HAP-1 (cell line): ENCODE measurements at regions not wholly inside any gene's neighbourhood (a gene's known extent, or its start where the extent isn't known, plus 50 kb on each side); places are given as distances from the start of the nearest gene placed in this dataset.

ENCODE experiments used
- DNase-seq, 2 experiments: peaks; one replicate each; pipeline ENCODE4 v3.0.0-alpha.2; 2016 to 2020; ENCODE audit warnings: low spot score in 2 of 2
- H3K27me3 ChIP-seq: fragments of 250-450 bp; sonication (Bioruptor Pico); 2 replicates; pipeline ENCODE4 v1.5.1; 2020; ENCODE audit warnings: low read depth, mild to moderate bottlenecking, moderate library complexity
- H3K36me3 ChIP-seq: fragments of 250-450 bp; sonication (Bioruptor Pico); replicated peaks from 2 replicates; pipeline ENCODE4 v1.5.1; 2020; ENCODE audit warnings: mild to moderate bottlenecking
- H3K4me1 ChIP-seq: fragments of 250-450 bp; sonication (Bioruptor Pico); 2 replicates; pipeline ENCODE4 v1.5.1; 2020; ENCODE audit warnings: mild to moderate bottlenecking
- H3K4me3 ChIP-seq: fragments of 250-450 bp; sonication (Bioruptor Pico); 2 replicates; pipeline ENCODE4 v1.5.1; 2020; ENCODE audit warnings: mild to moderate bottlenecking, moderate library complexity
- H3K9me3 ChIP-seq: fragments of 250-450 bp; sonication (Bioruptor Pico); 2 replicates; pipeline ENCODE4 v1.5.1; 2020; ENCODE audit warnings: mild to moderate bottlenecking, moderate library complexity
- in situ Hi-C: fragments of 300-500 bp; cut with MboI; formaldehyde crosslinking; loops from 3 replicates; pipeline ENCODE4 v1.14.3; 2020; ENCODE audit warnings: low sequenced_read_pairs, inconsistent platforms, mixed read lengths

GRCh38 chr9:79387101-79387835 lies 184.5 kb upstream of the TLE4 start:
- H3K4me1 ChIP-seq: no peaks in the 10 kb centered on the region
- no peaks in the 10 kb centered on the region for H3K36me3 ChIP-seq
- H3K4me3 ChIP-seq: no peak overlapping the region
- H3K27me3 ChIP-seq: no peaks in the 10 kb centered on the region; the same call in 1 of the 2 replicates
- DNase-seq: no peak
- in situ Hi-C loops: no loop called here
- H3K9me3 ChIP-seq: no peaks in the 10 kb centered on the region

DNA sequence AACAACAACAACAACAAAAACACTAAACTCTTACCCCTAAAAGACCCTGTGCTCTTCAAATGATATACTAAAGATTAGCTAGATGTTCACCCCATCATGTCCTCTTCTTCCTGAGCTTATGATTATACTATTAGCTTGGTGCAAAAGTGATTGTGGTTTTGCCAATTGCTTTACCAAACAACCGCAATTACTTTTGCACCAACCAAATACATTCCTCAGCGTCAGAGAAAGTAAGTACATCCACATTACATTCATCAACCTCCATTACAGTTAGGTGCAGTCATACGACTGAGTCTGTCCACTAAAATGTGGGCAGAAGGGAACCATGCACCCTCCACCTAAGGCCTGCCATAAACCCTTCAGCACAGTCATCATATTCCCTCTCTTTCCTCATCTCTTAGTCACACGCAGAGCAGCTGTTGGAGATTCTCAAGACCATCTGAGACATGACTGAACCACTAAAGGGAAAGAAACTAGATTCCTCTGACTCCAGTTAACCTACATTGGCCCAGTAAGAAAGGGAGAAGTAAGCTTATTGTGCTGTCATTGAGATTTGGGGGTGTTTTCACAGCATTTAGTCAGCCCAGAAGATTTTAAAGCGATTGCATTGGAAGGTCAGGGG lies 181.6 kb upstream of the TLE4 start:
- DNase-seq: no peak
- H3K4me3 ChIP-seq: no peak overlapping the region
- H3K9me3 ChIP-seq: no peaks in the 10 kb centered on the region
- H3K27me3 ChIP-seq: no peaks in the 10 kb centered on the region; the same call in 1 of the 2 replicates
- in situ Hi-C loops: no loop called here
- no peaks in the 10 kb centered on the region for H3K36me3 ChIP-seq
- no peaks in the 10 kb centered on the region for H3K4me1 ChIP-seq

GRCh38 chr9:79390781-79391770 lies 180.7 kb upstream of the TLE4 start:
- DNase-seq: no peak
- H3K4me3 ChIP-seq: no peak overlapping the region
- no peaks in the 10 kb centered on the region for H3K9me3 ChIP-seq
- H3K27me3 ChIP-seq: no peaks in the 10 kb centered on the region; the same call in 1 of the 2 replicates
- no peaks in the 10 kb centered on the region for H3K4me1 ChIP-seq
- in situ Hi-C loops: no loop called here
- no peaks in the 10 kb centered on the region for H3K36me3 ChIP-seq

DNA sequence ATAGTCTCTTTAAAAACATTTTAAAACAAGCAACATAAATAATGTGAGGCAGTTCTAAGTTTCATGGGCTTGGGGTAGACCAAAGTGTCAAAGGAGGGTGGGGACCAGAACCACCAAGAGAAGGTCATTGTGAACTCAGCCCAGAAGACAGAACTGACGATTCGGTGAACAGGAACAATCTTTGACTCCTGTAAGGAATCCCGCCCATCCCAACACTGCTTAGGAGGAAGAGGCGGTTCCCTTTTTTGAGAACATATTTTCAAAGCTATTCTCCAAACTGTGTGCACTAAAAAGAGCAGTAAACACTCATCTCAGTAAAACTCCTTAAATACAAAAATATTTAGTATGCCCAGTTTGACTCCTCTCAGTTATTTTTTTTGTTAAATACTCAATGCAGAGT lies 176.5 kb upstream of the TLE4 start:
- no peaks in the 10 kb centered on the region for H3K4me1 ChIP-seq
- DNase-seq: no peak
- no peaks in the 10 kb centered on the region for H3K36me3 ChIP-seq
- no peaks in the 10 kb centered on the region; the same call in 1 of the 2 replicates for H3K27me3 ChIP-seq
- H3K9me3 ChIP-seq: no peaks in the 10 kb centered on the region
- no peak overlapping the region for H3K4me3 ChIP-seq
- in situ Hi-C loops: no loop called here

DNA sequence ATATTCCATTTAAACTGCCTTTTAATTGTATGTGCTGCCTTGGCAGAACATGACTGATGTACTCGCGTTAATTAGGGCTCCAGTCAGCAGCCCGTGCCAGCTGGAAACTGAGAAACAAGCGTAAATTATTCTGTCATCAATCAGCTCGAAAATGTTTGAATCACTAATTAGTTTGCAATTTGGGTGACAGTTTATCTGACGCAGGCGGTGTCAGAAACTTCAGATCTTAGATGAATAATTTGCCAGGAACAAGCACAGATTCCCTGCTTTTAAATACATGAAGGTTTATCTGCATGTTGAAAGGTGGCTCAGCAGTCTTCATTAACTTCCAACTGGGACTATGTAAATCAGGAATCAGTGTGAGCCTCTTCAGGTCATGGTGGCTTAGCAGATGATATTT lies 176.0 kb upstream of the TLE4 start:
- in situ Hi-C loops: no loop called here
- H3K27me3 ChIP-seq: no peaks in the 10 kb centered on the region; the same call in 1 of the 2 replicates
- no peaks in the 10 kb centered on the region for H3K9me3 ChIP-seq
- no peak overlapping the region for H3K4me3 ChIP-seq
- no peak for DNase-seq
- no peaks in the 10 kb centered on the region for H3K36me3 ChIP-seq
- no peaks in the 10 kb centered on the region for H3K4me1 ChIP-seq

DNA sequence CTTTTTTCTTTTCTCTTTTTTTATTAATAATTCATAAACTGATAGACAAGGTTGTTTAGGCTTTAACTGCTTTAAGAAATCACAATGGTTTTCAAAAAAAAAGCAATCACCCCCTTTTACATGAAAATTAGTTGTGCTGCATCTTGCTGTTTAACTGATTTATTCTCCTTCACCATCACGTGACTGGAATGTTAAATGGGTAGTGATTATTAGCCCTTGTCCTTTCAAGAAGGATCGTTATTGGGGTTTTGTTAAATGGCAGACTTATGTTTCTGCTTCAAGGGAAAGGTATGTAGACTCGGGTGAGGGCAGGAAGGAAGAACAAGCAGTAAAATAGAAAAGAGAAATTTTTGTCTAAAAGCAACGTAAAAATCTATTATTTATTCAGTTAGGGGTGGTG lies 175.6 kb upstream of the TLE4 start:
- in situ Hi-C loops: no loop called here

GRCh38 chr9:79403495-79403894 lies 168.3 kb upstream of the TLE4 start:
- no peaks in the 10 kb centered on the region for H3K36me3 ChIP-seq
- H3K4me3 ChIP-seq: no peak overlapping the region
- DNase-seq: no peak
- in situ Hi-C loops: no loop called here
- H3K27me3 ChIP-seq: no peaks in the 10 kb centered on the region; the same call in 1 of the 2 replicates
- H3K4me1 ChIP-seq: no peaks in the 10 kb centered on the region
- H3K9me3 ChIP-seq: no peaks in the 10 kb centered on the region

More for the DNA sequence above, 175.6 kb upstream of the TLE4 start:
- Histone ChIP-seq H3K9me3 (no peaks in the 10 kb centered on the region), H3K4me3 (no peak overlapping the region), H3K36me3 (no peaks in the 10 kb centered on the region), H3K27me3 (no peaks in the 10 kb centered on the region; the same call in 1 of the 2 replicates), H3K4me1 (no peaks in the 10 kb centered on the region)
- DNase-seq: no peak

GRCh38 chr9:79408200-79408599 lies 163.6 kb upstream of the TLE4 start:
- in situ Hi-C loops: no loop called here
- Histone ChIP-seq H3K9me3 (no peaks in the 10 kb centered on the region), H3K4me1 (no peaks in the 10 kb centered on the region), H3K4me3 (no peak overlapping the region), H3K36me3 (no peaks in the 10 kb centered on the region), H3K27me3 (no peaks in the 10 kb centered on the region)
- DNase-seq: no peak

GRCh38 chr9:79408617-79409016 lies 163.1 kb upstream of the TLE4 start:
- in situ Hi-C loops: no loop called here
- no peak for DNase-seq
- no peaks in the 10 kb centered on the region for H3K27me3 ChIP-seq

DNA sequence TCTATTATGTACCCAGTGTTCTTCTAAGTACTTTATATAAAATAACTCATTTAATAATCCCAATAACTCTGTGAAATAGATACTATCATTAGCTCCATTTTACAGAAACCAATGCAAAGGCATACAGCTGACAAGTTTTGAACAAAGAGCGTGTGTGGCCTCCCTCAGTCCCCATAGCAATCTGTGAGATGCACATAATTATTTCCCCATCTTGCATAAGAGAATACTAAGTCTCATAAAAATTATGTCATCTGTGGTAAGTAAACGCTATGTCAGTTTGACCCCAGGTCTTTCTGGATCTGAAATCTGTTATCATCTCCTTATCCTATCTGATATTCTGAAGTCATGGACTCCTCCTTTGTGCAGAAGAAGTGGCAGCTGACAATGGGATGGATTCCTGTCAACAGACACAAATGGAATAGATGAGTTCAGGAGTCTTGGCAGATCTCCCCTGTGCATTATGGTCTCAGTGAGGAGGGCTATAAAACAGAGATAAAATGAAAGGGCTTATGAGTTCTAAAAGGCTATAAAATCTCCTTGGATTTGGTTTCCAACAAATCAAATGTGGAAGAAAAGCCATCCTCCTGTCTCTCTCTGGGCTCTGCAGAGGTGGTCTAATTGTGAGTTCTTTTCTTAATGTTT lies 162.5 kb upstream of the TLE4 start:
- in situ Hi-C loops: no loop called here
- Histone ChIP-seq H3K27me3 (no peaks in the 10 kb centered on the region), H3K36me3 (no peaks in the 10 kb centered on the region), H3K9me3 (no peaks in the 10 kb centered on the region), H3K4me3 (no peak overlapping the region), H3K4me1 (no peaks in the 10 kb centered on the region)
- no peak for DNase-seq

More at GRCh38 chr9:79408617-79409016, 163.1 kb upstream of the TLE4 start:
- H3K4me3 ChIP-seq: no peak overlapping the region
- H3K36me3 ChIP-seq: no peaks in the 10 kb centered on the region
- H3K4me1 ChIP-seq: no peaks in the 10 kb centered on the region
- H3K9me3 ChIP-seq: no peaks in the 10 kb centered on the region

DNA sequence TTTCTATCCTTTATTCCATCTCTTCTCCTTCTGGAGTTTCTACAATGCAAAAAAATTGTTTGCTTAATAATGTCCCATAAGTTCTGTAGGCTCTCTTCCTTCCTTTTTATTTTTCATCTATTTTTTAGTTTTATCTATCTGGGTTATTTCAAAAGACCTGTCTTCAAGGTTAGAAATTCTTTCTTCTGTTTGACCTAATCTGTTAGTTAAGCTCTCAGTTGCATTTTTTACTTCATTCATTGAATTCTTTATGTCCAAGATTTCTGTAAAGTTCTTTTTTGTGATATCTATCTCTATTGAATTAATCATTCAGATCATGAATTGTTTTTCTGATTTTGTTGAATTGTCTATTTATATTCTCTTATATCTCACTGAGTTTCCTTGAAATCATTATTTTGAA lies 145.9 kb upstream of the TLE4 start:
- no peak for DNase-seq
- no peaks in the 10 kb centered on the region for H3K27me3 ChIP-seq
- no peaks in the 10 kb centered on the region for H3K9me3 ChIP-seq
- no peak overlapping the region for H3K4me3 ChIP-seq
- no peaks in the 10 kb centered on the region for H3K36me3 ChIP-seq
- in situ Hi-C loops: no loop called here
- H3K4me1 ChIP-seq: no peaks in the 10 kb centered on the region

DNA sequence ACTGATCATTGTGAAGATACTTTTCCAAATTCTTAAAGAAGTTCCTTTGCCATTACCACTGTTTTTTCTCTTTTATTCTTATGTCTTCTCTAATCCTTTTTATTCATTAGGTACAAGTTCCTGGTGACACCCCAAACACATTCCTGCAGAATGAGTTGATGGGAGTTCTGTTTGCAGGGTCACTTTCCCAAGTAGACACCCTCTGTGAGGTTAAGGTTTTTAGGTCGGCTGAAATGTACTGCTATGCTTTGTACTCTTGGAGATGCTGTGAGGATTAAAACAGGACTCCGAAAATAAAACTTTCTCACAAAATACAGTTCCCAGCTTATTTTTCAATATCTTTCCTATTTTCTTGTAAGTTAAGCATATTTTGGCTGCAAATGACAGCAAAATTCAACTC lies 143.3 kb upstream of the TLE4 start:
- Histone ChIP-seq H3K4me3 (no peak overlapping the region), H3K36me3 (no peaks in the 10 kb centered on the region), H3K27me3 (no peaks in the 10 kb centered on the region), H3K9me3 (no peaks in the 10 kb centered on the region), H3K4me1 (no peaks in the 10 kb centered on the region)
- DNase-seq: no peak
- in situ Hi-C loops: no loop called here

DNA sequence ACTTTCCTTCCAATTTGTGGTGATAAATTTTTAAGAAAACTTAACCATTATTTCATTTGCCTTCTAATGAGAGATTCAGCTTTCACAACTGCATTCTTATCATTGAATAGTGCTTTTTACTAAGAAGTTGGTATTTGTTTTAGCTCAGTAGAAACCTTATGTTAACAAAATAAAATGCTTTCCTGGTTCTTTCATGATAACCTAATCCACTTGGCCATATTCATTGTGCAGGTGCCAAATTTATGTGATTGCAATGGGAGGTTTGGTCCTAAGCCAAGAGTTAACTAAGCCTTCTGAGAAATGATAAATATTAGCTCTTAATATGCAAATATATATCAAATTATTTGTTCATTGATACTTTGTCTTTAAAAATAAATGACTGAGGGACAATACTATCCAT lies 141.1 kb upstream of the TLE4 start:
- Histone ChIP-seq H3K4me3 (no peak overlapping the region), H3K27me3 (no peaks in the 10 kb centered on the region), H3K4me1 (no peaks in the 10 kb centered on the region), H3K9me3 (no peaks in the 10 kb centered on the region), H3K36me3 (no peaks in the 10 kb centered on the region)
- DNase-seq: no peak
- in situ Hi-C loops: no loop called here
